Uterus (tissue), 2 donors: ENCODE measurements at regions not wholly inside any gene's neighbourhood (a gene's known extent, or its start where the extent isn't known, plus 50 kb on each side); places are given as distances from the start of the nearest gene placed in this dataset.

Experiments used
- CTCF ChIP-seq, 4 experiments: fragments of 200-600 bp in 2 of 4; fragments of 450-650 bp in 2 of 4; sonication (generic) in 2 of 4; IDR thresholded peaks; one replicate each; pipeline ENCODE4 v1.5.1; 2016 to 2019; ENCODE audit warnings: antibody characterized with exemption in 4 of 4, mild to moderate bottlenecking in 2 of 4, moderate library complexity in 1 of 4
- POLR2A ChIP-seq, 2 donors: fragments of 450-650 bp; IDR thresholded peaks; one replicate each; pipeline ENCODE4 v1.6.1; 2016; ENCODE audit warnings: antibody characterized with exemption in 2 of 2, mild to moderate bottlenecking in 1 of 2, moderate library complexity in 1 of 2

GRCh38 chr10:21099291-21100062, 202.4 kb upstream of the NEBL start:
- TF ChIP-seq CTCF (IDR thresholded peaks at IDR 0.05) = no peak
- no peak for TF ChIP-seq POLR2A (IDR thresholded peaks at IDR 0.05)
